GM21717 (cell line): ENCODE measurements at regions not wholly inside any gene's neighbourhood (a gene's known extent, or its start where the extent isn't known, plus 50 kb on each side); places are given as distances from the start of the nearest gene placed in this dataset.
"Not testable (repeated sequence)": the region's sequence is repeated elsewhere in the genome, so short reads cannot be mapped to it uniquely, and the experiment has no call there.

ENCODE experiments used
- ATAC-seq: cut with Tn5 transposase; IDR thresholded peaks from one replicate; pipeline ENCODE4 v1.9.1; 2021; ENCODE audit warnings: mild to moderate bottlenecking, moderate library complexity; ENCODE audit not compliant: unreplicated experiment

GRCh38 chr11:121907379-121907778, 208.6 kb downstream of the BLID start:
- no peak for ATAC-seq

- ATAC-seq, result no peak
Measured at GRCh38 chr11:121904148-121904547, 211.9 kb downstream of the BLID start.

GRCh38 chr11:121901886-121902285, 214.1 kb downstream of the BLID start:
- no peak for ATAC-seq

GRCh38 chr11:121901417-121901816, 214.6 kb downstream of the BLID start:
- not testable (repeated sequence) for ATAC-seq

DNA sequence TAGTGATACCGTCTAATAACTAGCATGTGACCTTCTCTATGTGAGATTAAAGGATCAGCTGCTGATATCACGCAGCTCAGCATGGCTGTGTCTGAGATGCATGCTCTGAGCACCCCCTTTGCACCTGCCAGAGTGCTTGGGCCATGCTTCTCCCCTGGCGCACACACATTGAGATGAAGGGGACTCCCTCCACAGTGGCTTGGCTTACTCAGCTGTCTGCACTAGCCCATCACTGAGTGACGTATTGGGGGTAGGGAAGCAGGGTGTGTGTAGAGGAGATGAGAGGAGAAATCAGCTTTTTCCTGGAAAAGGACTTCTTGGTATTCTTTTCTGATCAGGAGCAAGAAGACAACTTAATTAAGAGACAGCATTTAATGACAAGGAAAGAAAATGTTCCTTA, 216.5 kb downstream of the BLID start:
- ATAC-seq, result no peak

GRCh38 chr11:121898903-121899302, 217.1 kb downstream of the BLID start:
- no peak for ATAC-seq

GRCh38 chr11:121895919-121896318, 220.1 kb downstream of the BLID start:
- ATAC-seq, result no peak

GRCh38 chr11:121894581-121894980, 221.4 kb downstream of the BLID start:
- ATAC-seq, result no peak

DNA sequence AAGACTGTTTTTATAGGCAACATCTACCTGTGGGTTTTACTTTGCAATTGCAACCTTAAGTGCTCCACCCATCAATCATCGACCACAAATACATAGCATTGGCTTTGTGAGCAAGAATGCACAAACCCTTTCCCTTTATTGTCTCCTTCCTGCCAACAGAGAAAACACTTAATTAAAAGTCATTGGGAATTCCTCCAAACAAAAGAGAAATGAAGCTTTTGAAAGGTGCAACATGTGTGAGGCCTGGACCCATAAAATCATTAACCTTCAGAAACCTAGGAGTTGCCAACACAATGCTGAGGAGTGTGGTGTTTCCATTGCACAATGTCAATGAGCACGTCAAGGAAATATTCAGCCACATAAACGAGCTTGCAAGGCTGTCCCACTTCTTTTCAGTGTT, 223.2 kb downstream of the BLID start:
- ATAC-seq, result no peak

- no peak for ATAC-seq
Measured at GRCh38 chr11:121892131-121892681, 223.8 kb downstream of the BLID start.

- no peak for ATAC-seq
Measured at GRCh38 chr11:121890946-121891515, 225.0 kb downstream of the BLID start.

GRCh38 chr11:121890377-121890776, 225.6 kb downstream of the BLID start:
- ATAC-seq, result no peak

DNA sequence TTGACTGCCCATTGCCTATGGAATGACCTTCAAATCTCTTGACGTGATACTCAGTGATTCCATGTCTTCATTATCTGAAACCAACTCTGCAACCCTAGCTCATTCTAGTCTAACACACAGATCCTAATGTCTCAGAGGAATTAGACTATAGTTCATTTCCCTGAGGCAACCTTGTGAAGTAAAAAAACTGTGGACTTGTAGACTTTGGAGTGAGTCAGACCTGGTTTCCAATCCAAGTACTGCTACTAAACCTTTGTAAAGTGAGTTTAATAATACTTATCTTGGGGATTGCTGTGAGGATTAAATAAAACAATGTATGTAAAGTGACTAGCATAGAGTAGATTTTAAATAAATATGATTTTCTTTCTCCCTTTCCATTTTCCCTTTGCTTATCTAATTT, 226.1 kb downstream of the BLID start:
- ATAC-seq, result no peak

DNA sequence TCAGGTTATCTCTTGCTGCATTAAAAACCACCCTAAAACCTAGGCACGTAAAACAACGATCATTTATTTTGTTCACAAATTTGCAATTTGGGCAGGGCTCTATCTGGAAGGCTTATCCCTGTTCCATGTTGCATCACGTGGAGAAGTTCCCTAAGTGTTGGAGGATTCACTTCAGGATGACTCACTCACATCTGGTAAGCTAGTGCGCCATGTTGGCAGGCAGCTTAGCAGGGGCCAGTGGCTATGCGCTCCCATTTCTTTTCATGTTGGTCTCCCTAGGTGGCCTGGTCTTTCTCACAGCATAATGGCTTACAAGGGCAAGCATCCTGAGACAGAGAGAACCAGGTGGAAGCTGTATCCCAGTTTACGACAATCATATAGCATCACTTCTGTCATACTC, 226.8 kb downstream of the BLID start:
- ATAC-seq, result no peak

DNA sequence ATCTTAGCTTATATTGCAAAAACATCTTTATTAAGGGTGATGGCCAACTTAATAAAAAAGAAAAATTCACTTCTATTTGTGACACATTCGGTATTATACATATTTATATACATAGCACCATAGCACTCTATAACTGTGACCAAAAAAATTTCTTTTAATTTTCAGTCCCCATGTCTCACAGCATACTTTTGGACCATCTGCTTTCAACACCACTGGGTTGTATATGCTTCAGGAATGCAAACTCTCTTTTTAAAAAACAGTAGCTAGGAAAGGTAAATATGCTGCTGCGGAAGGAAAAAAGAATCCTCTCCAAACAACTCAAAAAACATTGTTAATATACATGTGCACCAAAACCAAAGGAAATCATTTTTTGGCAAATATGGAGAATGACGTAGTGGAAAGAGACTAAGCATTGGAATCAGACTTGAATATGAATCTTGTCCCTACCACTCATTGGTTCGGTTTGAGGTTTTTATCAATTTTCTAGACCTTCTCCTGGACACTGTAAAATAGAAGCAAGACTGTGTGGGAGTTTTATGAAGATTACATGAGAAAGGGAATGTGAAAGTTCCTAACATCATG, 227.9 kb downstream of the BLID start:
- no peak for ATAC-seq

GRCh38 chr11:121887569-121887968, 228.4 kb downstream of the BLID start:
- no peak for ATAC-seq

- ATAC-seq, result no peak
Measured at GRCh38 chr11:121886996-121887395, 229.0 kb downstream of the BLID start.

- ATAC-seq, result no peak
Measured at GRCh38 chr11:121886005-121886734, 229.8 kb downstream of the BLID start.

- no peak for ATAC-seq
Measured at GRCh38 chr11:121884626-121885025, 231.4 kb downstream of the BLID start.

DNA sequence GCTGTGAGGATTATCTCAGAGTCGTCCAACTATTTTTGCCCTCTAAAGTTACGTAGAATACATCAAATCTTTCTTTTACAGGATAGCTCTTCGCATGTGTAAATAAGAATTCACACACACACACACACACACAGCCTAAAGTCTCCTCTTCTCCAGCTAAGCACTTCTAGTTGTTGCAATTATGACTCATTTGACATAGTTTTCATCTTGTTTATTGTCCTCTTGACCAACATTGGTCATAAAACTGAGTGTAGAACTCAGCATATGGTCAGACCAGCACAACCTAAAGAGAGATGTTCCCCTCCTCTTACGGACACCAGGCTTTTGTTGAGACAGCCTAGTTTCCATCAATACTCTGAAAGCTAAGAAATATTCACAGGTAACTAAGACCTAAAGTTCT, 234.2 kb downstream of the BLID start:
- no peak for ATAC-seq

DNA sequence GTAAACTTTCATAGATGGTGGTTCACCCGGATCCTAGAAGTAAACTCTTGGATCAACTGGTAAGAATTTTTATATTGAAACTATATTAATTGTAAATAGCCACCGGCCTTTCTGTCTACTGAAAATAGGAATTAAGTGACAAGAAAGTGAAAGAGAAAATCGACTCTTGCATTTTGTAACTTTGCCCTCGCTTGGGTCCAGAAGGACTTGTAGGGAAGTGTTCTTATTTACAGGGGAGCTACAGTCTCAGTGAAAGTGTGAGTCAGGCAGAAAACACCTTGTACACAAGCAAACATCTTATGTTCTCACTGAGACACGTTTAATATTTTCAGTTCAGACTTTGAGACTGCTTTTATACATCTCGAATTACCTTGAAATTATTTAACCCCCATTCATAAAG, 238.9 kb downstream of the BLID start:
- no peak for ATAC-seq

- no peak for ATAC-seq
Measured at GRCh38 chr11:121873766-121874165, 242.2 kb downstream of the BLID start.
